GM12878 (cell line): ENCODE measurements at regions not wholly inside any gene's neighbourhood (a gene's known extent, or its start where the extent isn't known, plus 50 kb on each side); places are given as distances from the start of the nearest gene placed in this dataset.
A peak's percentile ranks its signal among the peaks of the same experiment; 100 is the strongest.
"Not testable (repeated sequence)": the region's sequence is repeated elsewhere in the genome, so short reads cannot be mapped to it uniquely, and the experiment has no call there.

Experiments
- ATAC-seq: fragments of 200-7000 bp; cut with Tn5 transposase; 3 replicates; pipeline ENCODE4 v1.9.1; 2020; ENCODE audit warnings: mild to moderate bottlenecking, moderate library complexity
- BruUV-seq: library from RNA; stranded (reverse); fragments of 400-500 nt; replicated peaks from 2 replicates; lab custom pipeline; 2021; lab: Mats Ljungman, UMichigan
- CTCF ChIA-PET: fragments of 300-600 bp; sonication (Branson Sonifier 250); formaldehyde crosslinking; extraction: SDS; loops from one replicate; lab custom pipeline; 2021; ENCODE audit warnings: inconsistent platforms; lab: Yijun Ruan, JAX
- POLR2A ChIA-PET: fragments of 350-600 bp; formaldehyde crosslinking; extraction: SDS; loops from one replicate; lab custom pipeline; 2021; ENCODE audit warnings: inconsistent platforms; lab: Charles Lee
- RAD21 ChIA-PET: fragments of 300-600 bp; sonication (Branson Sonifier 250); formaldehyde crosslinking; loops from one replicate; lab custom pipeline; 2023; ENCODE audit warnings: antibody characterized with exemption; ENCODE audit not compliant: unreplicated experiment; lab: Charles Lee
- SMC1A ChIA-PET: fragments of 300-600 bp; sonication (Branson Sonifier 250); formaldehyde crosslinking; loops from one replicate; lab custom pipeline; 2023; ENCODE audit not compliant: unreplicated experiment, uncharacterized antibody; lab: Charles Lee
- DNase-seq: peaks from one replicate; pipeline ENCODE4 v3.0.0-alpha.2; 2011; ENCODE audit warnings: low read depth, low spot score
- FAIRE-seq: peaks from 3 replicates; lab custom pipeline; 2011; peaks lifted over from hg19 to GRCh38; lab: Jason Lieb, UNC
- H2AFZ ChIP-seq: 2 replicates; pipeline ENCODE4 v1.6.0; 2011; ENCODE audit warnings: low read depth, low read length, control low read depth; ENCODE audit not compliant: control insufficient read depth
- H3K27ac ChIP-seq: 2 replicates; pipeline ENCODE4 v1.5.1; 2011; ENCODE audit warnings: control low read depth; ENCODE audit not compliant: control insufficient read depth, insufficient read depth
- H3K27me3 ChIP-seq, 2 experiments: replicated peaks in 1 of 2; 2 replicates each; pipeline versions ENCODE4 v1.6.0 to v1.6.1; 2011; ENCODE audit warnings: low read length in 1 of 2; ENCODE audit not compliant: control insufficient read depth in 2 of 2, insufficient read depth in 2 of 2
- H3K36me3 ChIP-seq, 2 experiments: 2 replicates each; pipeline ENCODE4 v1.5.1; 2011; ENCODE audit warnings: low read length in 1 of 2; ENCODE audit not compliant: control insufficient read depth in 2 of 2, insufficient read depth in 2 of 2
- H3K4me1 ChIP-seq: 2 replicates; pipeline ENCODE4 v1.6.1; 2011; ENCODE audit warnings: mild to moderate bottlenecking, low read length, moderate library complexity, mixed read lengths; ENCODE audit not compliant: control insufficient read depth, insufficient read depth
- H3K4me2 ChIP-seq: 2 replicates; pipeline ENCODE4 v1.6.0; 2011; ENCODE audit warnings: control low read depth; ENCODE audit not compliant: control insufficient read depth, insufficient read depth
- H3K4me3 ChIP-seq: fragments of 200-600 bp; sonication (generic); 2 replicates; pipeline ENCODE4 v1.5.1; 2016
- H3K79me2 ChIP-seq: 2 replicates; pipeline ENCODE4 v1.6.0; 2011; ENCODE audit warnings: low read length; ENCODE audit not compliant: control insufficient read depth, insufficient read depth
- H3K9ac ChIP-seq: 2 replicates; pipeline ENCODE4 v1.8.0; 2011; ENCODE audit warnings: low read length, control low read depth, mixed read lengths; ENCODE audit not compliant: control insufficient read depth, insufficient read depth
- H3K9me3 ChIP-seq: replicated peaks from 3 replicates; pipeline ENCODE4 v1.5.1; 2011; ENCODE audit warnings: mild to moderate bottlenecking, low read length; ENCODE audit not compliant: control insufficient read depth, insufficient read depth
- H4K20me1 ChIP-seq: 2 replicates; pipeline ENCODE4 v1.6.0; 2011; ENCODE audit not compliant: control insufficient read depth, insufficient read depth
- WGBS: methylation state at CpG from one replicate; pipeline ENCODE4 v1.1.6; 2016; ENCODE audit warnings: low lambda C conversion rate; ENCODE audit not compliant: insufficient replicate concordance, insufficient coverage; ENCODE audit errors: missing lambda C conversion rate; 5-methylcytosine and 5-hydroxymethylcytosine counted together
- in situ Hi-C: fragments of 300-500 bp; cut with MboI; formaldehyde crosslinking; loops from 9 replicates; pipeline ENCODE4 v1.14.3; 2018; ENCODE audit warnings: mixed read lengths
- intact Hi-C: fragments of 100-400 bp; cut with micrococcal nuclease; formaldehyde crosslinking; loops from one replicate; pipeline ENCODE4 v1.14.2; 2022; ENCODE audit not compliant: unreplicated experiment

- H3K4me2 ChIP-seq, H3K9ac ChIP-seq, H2AFZ ChIP-seq, H3K27ac ChIP-seq, intact Hi-C loops, in situ Hi-C loops, H3K4me1 ChIP-seq, H4K20me1 ChIP-seq, CTCF ChIA-PET, BruUV-seq, POLR2A ChIA-PET, H3K36me3 ChIP-seq, H3K9me3 ChIP-seq, SMC1A ChIA-PET, FAIRE-seq, RAD21 ChIA-PET, H3K4me3 ChIP-seq, H3K27me3 ChIP-seq, DNase-seq, H3K79me2 ChIP-seq: not testable (repeated sequence)
- peak; percentile 64 for ATAC-seq
- WGBS: 3% methylated on average over 8 of the region's 10 CpGs
These were observed 184.6 kb upstream of the TP53TG3C start for GRCh38 chr16:33009468-33009867.

- H3K9me3 ChIP-seq, H3K4me3 ChIP-seq, SMC1A ChIA-PET, H3K27ac ChIP-seq, in situ Hi-C loops, POLR2A ChIA-PET, intact Hi-C loops, H3K9ac ChIP-seq, ATAC-seq, CTCF ChIA-PET, H3K27me3 ChIP-seq, H4K20me1 ChIP-seq, FAIRE-seq, BruUV-seq, H3K4me2 ChIP-seq, H3K36me3 ChIP-seq, H3K4me1 ChIP-seq, H2AFZ ChIP-seq, DNase-seq, H3K79me2 ChIP-seq, RAD21 ChIA-PET: not testable (repeated sequence)
- 41% methylated on average over 11 of the region's 15 CpGs for WGBS
These were observed 166.9 kb upstream of the TP53TG3C start for GRCh38 chr16:33027121-33027520.

- H3K4me2 ChIP-seq, ATAC-seq, H2AFZ ChIP-seq, H3K9ac ChIP-seq, H3K27ac ChIP-seq, POLR2A ChIA-PET, intact Hi-C loops, in situ Hi-C loops, CTCF ChIA-PET, H3K79me2 ChIP-seq, H3K36me3 ChIP-seq, H3K4me3 ChIP-seq, DNase-seq, H3K9me3 ChIP-seq, BruUV-seq, H3K4me1 ChIP-seq, FAIRE-seq, RAD21 ChIA-PET, H3K27me3 ChIP-seq, SMC1A ChIA-PET, H4K20me1 ChIP-seq: not testable (repeated sequence)
- 100% methylated on average over 7 of the region's 49 CpGs for WGBS
These were observed 166.1 kb upstream of the TP53TG3C start for GRCh38 chr16:33027941-33028340.

DNA sequence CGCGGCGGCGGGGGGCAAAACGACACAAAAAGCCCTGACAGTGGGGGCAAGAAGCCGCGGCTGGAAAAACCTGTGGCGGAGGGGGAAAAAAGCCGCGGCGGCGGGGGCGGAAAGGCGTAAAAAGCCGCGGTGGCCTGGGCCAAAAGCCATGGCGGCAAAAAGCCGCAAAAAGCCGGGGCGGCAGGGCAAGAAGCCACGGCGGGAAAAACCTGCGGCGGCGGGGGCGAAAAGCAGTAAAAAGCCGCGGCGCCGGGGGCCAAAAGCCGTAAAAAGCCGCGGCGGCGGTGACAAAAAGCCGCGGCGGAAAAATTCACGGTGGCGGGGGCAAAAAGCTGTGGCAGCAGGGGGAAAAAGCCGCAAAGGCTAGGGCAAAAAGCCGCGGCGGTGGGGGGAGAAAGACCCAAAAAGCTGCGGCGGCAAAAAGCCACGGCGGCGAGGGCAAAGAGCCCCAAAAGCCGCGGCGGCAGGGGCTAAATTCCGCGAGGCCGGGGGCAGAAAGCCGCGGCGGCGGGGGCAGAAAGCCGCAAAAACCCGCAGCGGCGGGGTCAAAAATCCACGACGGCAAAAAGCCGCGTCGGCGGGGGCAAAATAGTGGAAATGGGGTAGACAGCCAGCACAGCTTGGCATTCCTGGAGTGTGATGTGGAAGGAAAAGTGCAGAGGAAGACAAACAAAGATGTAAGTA lies 165.2 kb upstream of the TP53TG3C start:
- SMC1A ChIA-PET, intact Hi-C loops, H3K9me3 ChIP-seq, H2AFZ ChIP-seq, H3K36me3 ChIP-seq, H3K4me3 ChIP-seq, H3K27ac ChIP-seq, H3K4me2 ChIP-seq, ATAC-seq, FAIRE-seq, H4K20me1 ChIP-seq, POLR2A ChIA-PET, RAD21 ChIA-PET, BruUV-seq, H3K79me2 ChIP-seq, H3K9ac ChIP-seq, CTCF ChIA-PET, H3K27me3 ChIP-seq, H3K4me1 ChIP-seq, in situ Hi-C loops, DNase-seq: not testable (repeated sequence)
- WGBS: 87% methylated on average over 46 of the region's 69 CpGs
